Islet precursor cell (in vitro differentiated cells): ENCODE measurements at regions not wholly inside any gene's neighbourhood (a gene's known extent, or its start where the extent isn't known, plus 50 kb on each side); places are given as distances from the start of the nearest gene placed in this dataset.
"Not testable (repeated sequence)": the region's sequence is repeated elsewhere in the genome, so short reads cannot be mapped to it uniquely, and the experiment has no call there.

ENCODE experiments used
- DNase-seq: peaks from one replicate; pipeline ENCODE4 v3.0.0-alpha.2; 2018

DNA sequence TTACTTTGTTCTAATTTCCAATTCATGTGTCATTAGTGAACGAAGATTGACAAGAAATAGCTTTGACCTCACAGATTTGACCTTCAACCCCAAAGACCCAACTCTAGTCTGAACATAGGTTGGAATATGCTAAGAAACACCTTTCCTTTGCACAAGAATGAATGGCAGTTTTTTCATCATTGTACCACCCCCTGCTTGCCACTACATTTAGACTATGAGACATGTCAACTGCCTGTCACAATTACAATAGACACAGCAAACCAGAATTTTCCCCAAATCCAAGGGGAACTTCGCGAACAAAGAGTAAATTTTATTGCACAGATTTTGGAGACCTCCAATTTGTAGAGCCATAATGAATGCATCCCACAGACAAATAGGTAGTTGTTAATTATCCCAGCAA lies 535.4 kb downstream of the PRKD1 start:
- no peak for DNase-seq

DNA sequence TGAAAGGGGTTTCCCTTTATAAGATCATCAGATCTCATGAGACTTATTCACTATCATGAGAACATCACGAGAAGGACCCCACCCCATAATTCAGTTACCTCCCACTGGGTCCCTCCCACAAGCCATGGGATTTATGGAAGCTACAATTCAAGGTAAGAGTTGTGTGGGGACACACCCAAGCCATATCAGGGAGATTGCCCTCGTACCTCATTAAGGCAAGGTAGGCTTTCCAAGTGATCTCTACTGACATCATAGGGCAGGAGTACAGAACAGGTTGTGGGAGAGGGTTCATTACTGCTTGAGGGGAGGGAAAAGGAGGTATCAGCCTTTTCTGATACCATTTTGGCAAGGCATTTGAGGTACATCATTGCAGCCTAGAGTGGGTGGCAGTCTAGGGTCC lies 524.6 kb downstream of the PRKD1 start:
- DNase-seq, result no peak

GRCh38 chr14:29410581-29410980 lies 517.1 kb downstream of the PRKD1 start:
- no peak for DNase-seq

DNA sequence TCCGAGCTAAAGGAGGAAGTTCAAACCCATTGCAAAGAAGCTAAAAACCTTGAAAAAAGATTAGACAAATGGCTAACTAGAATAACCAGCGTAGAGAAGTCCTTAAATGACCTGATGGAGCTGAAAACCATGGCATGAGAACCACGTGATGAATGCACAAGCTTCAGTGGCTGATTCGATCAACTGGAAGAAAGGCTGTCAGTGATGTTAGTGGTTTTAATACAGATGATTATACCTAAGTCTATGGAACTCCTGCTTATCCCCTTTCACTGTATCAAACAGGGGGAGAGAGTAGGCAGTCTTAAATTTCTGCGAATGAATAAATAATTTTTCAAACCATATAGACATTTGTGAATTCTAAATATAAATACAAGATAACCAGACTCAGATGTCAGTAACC lies 512.7 kb downstream of the PRKD1 start:
- not testable (repeated sequence) for DNase-seq

DNA sequence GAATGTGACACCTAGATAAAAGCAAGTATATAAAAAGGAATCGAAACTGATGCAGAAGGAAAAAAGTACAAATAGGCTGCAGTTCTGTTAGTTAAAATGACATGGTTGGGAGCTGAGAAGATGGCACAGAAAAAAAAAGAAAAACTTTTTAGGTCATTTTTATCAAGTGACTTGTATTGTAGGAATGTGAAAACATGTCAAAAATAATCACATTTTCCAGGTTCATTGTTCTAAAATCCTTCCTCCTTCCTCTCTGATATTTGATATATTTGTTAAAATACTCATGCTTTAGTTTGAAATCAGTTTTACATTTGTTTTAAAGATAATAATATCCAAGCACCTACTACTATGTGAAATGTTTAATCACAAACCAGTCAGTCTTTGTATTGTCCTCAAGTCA lies 507.9 kb downstream of the PRKD1 start:
- DNase-seq, result no peak

- DNase-seq, result no peak
Measured at GRCh38 chr14:29421156-29421728, 506.4 kb downstream of the PRKD1 start.

GRCh38 chr14:29425705-29426482 lies 501.8 kb downstream of the PRKD1 start:
- DNase-seq, result no peak

- DNase-seq, result no peak
Measured at GRCh38 chr14:29442696-29443095, 485.0 kb downstream of the PRKD1 start.

GRCh38 chr14:29444216-29444615 lies 483.4 kb downstream of the PRKD1 start:
- DNase-seq, result no peak

GRCh38 chr14:29444805-29445204 lies 482.8 kb downstream of the PRKD1 start:
- DNase-seq, result no peak

GRCh38 chr14:29446971-29447370 lies 480.7 kb downstream of the PRKD1 start:
- DNase-seq, result no peak

GRCh38 chr14:29451941-29452340 lies 475.7 kb downstream of the PRKD1 start:
- DNase-seq, result no peak

DNA sequence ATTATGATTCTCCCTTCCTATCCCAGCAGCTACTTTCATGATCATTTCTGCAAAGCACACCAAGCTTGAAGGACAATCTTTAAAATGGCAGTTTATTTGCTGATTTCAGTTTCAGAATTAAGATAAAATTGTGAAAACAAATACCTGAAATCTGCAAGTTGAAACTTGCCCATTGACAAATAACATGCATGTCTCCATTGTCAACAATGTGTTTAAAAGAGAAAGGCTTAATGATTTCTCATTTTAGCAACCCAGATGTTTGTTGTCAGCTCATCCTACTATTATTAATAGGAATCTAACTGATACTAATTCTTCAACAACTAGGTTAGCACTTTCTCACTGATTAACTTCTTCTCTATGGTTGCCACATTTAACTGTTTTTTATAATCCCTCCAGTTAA lies 474.6 kb downstream of the PRKD1 start:
- no peak for DNase-seq

GRCh38 chr14:29454026-29454693 lies 473.5 kb downstream of the PRKD1 start:
- DNase-seq, result no peak

GRCh38 chr14:29458547-29458946 lies 469.1 kb downstream of the PRKD1 start:
- DNase-seq, result no peak

- DNase-seq, result no peak
Measured at GRCh38 chr14:29459531-29459930, 468.1 kb downstream of the PRKD1 start.

DNA sequence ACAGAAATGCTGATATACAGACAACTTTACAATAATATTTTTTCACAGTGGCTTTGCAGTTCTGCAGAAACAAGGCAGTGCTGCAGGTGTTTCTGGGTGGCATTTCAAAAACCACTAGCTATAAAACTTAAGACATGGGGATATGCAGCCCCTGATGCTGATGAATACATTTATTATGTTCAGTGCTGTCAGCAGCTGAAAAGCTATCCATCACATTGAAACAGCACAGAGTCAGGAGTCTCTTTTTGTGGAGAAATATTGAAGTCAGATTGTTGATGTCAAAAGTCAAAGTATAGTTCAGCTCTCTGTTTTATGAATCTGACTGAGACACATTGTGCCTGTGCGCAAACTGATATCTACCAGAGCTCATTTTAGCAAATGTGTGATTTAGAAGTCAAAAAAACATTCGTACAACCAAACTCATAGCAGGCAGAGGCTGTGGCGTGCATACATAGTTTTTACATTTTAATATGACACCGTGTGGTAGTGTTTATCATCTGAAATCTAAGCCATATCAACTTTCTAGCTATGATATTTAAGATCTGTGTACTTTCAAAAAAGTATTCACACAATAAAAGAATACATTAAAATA lies 467.6 kb downstream of the PRKD1 start:
- DNase-seq, result no peak

GRCh38 chr14:29461101-29461500 lies 466.5 kb downstream of the PRKD1 start:
- no peak for DNase-seq

DNA sequence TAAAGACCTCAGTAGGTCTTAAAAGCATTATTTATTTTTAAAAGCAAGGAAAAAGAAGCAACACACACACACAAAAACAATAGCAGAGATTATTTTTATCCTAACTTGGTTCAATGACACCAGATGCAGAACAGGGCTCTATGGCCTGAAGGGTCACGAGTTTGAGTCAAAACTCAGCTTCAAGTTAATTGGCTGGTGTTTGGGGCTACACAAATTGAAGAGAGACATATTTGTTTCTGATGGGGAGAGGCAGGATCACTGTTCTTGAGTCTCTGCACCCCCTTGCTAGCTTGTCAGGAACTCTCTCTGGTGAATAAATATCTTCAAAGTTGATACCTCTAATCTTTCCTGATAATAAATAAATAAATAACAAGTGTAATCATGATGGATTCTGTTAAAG lies 466.1 kb downstream of the PRKD1 start:
- no peak for DNase-seq

DNA sequence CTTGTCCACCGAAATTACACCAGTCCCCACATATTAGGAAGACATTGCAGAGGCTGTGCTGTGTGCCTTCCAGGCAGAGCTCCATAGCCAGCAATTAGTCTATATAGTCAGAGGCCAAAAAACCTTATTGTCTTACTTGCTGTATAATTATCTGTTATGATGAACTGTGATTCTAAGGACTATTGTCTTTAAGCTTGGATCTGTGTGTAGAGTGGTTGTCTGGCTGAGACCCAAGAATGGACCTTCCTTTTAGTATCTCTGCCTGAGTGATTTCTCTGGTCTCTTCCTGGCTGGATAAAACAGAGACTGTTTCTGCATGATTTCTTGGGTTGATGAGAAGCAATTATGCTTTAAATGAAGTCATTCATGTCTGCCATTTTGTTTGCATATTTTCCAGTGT lies 465.3 kb downstream of the PRKD1 start:
- DNase-seq, result no peak

DNA sequence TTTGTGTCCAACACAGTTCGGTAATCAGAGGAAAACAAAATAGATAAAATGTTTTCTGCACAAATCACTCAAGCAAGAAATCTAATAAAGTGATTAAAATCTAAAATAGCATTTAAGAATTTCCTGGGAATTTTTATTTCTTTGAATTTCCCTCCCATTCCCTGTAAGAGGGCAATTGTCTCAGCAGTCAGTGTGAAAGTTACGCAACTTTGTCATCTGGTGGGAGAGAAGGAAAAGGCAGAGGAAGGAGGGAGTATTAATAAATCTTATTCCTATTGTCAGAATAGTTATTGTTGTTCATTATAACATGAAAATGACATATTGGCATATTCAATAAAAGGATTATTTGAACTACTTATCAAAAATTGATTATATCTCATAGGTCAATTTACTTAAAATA lies 464.9 kb downstream of the PRKD1 start:
- DNase-seq, result no peak

- no peak for DNase-seq
Measured at GRCh38 chr14:29463727-29464395, 463.8 kb downstream of the PRKD1 start.

- DNase-seq, result no peak
Measured at GRCh38 chr14:29465095-29465494, 462.6 kb downstream of the PRKD1 start.
